ENCODE measurements at regions not wholly inside any gene's neighbourhood (a gene's known extent, or its start where the extent isn't known, plus 50 kb on each side); places are given as distances from the start of the nearest gene placed in this dataset.

- TF ChIP-seq, protein P1, sequence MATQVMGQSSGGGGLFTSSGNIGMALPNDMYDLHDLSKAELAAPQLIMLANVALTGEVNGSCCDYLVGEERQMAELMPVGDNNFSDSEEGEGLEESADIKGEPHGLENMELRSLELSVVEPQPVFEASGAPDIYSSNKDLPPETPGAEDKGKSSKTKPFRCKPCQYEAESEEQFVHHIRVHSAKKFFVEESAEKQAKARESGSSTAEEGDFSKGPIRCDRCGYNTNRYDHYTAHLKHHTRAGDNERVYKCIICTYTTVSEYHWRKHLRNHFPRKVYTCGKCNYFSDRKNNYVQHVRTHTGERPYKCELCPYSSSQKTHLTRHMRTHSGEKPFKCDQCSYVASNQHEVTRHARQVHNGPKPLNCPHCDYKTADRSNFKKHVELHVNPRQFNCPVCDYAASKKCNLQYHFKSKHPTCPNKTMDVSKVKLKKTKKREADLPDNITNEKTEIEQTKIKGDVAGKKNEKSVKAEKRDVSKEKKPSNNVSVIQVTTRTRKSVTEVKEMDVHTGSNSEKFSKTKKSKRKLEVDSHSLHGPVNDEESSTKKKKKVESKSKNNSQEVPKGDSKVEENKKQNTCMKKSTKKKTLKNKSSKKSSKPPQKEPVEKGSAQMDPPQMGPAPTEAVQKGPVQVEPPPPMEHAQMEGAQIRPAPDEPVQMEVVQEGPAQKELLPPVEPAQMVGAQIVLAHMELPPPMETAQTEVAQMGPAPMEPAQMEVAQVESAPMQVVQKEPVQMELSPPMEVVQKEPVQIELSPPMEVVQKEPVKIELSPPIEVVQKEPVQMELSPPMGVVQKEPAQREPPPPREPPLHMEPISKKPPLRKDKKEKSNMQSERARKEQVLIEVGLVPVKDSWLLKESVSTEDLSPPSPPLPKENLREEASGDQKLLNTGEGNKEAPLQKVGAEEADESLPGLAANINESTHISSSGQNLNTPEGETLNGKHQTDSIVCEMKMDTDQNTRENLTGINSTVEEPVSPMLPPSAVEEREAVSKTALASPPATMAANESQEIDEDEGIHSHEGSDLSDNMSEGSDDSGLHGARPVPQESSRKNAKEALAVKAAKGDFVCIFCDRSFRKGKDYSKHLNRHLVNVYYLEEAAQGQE (IDR thresholded peaks at IDR 0.05): no peak
- TF ChIP-seq CEBPB (IDR thresholded peaks at IDR 0.05) (no peak), CTCF (IDR thresholded peaks at IDR 0.05) (no peak), NPAS2 (CRISPR knock-in tag; IDR thresholded peaks at IDR 0.05; ENCODE audit: borderline replicate concordance) (no peak), BHLHE40 (IDR thresholded peaks at IDR 0.05; ENCODE audit: low read depth, low read length) (no peak), RAD21 (conservative IDR thresholded peaks at IDR 0.05 in 1 of 2, IDR thresholded peaks at IDR 0.05 in 1 of 2) (no peak), RCOR1 (IDR thresholded peaks at IDR 0.05; ENCODE audit: low read depth, low read length) (no peak), USF2 (IDR thresholded peaks at IDR 0.05) (no peak)
Measured at GRCh38 chr3:147906285-147906684, 497.1 kb downstream of the ZIC1 start.
